GM21360 (cell line): ENCODE measurements at regions not wholly inside any gene's neighbourhood (a gene's known extent, or its start where the extent isn't known, plus 50 kb on each side); places are given as distances from the start of the nearest gene placed in this dataset.
"Not testable (repeated sequence)": the region's sequence is repeated elsewhere in the genome, so short reads cannot be mapped to it uniquely, and the experiment has no call there.

Experiments used
- ATAC-seq: cut with Tn5 transposase; IDR thresholded peaks from one replicate; pipeline ENCODE4 v1.9.1; 2021; ENCODE audit warnings: mild to moderate bottlenecking, moderate library complexity; ENCODE audit not compliant: unreplicated experiment

DNA sequence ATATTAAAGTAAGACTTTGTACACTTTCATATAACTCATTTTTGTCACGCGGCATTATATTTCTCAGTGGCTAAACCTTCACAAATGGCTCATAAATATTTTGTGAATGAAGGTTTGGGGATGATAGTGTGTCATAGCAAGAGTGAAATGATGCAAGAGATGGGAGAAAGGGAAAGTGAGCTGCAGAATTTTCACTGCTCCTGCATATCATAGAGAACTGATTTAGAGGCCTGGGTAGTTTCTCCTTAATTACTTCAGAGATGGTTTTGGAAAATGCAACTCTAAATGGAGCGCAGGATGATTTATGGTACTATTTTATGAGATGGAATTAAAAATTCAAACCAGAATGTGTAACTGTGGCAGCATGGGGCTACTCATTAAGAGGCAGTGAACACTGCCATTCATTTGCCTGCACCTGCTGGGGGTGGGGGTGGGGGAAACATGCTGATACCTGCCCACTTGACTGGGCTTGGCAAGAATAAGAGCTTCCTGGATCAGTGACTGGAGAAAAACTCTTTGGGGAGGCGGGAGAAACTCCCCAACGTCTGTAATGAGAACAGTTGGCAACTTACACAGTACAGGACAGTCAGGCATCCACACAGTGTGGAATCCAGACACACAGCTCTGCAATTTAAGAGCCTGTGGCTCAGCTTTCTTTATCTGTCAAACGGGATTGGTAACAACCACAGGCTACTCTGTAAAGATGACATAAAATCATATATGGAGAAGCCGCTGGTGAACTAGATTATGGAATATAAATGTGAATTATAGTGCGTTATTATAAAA is 941.9 kb downstream of the SLC4A3 start:
- no peak for ATAC-seq

DNA sequence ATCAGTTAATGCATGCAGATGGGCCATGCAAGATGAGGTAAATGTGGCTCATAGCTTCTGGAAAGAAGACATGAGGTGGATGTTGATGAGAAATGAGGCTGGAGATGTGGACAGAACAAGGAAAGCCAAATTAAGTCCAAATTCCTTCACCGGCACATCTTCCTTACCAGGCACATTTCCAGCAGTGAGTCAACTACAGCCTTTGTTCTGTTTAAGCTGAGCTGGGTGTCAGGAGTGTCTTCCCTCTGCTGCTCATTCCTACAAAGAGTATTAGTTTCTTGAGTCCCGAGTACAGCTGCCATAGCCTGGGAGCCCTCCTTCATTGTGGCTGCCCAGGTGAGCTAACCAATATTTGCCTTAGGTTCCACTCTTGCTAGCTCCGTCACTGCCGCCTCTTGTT is 945.0 kb downstream of the SLC4A3 start:
- ATAC-seq = no peak

DNA sequence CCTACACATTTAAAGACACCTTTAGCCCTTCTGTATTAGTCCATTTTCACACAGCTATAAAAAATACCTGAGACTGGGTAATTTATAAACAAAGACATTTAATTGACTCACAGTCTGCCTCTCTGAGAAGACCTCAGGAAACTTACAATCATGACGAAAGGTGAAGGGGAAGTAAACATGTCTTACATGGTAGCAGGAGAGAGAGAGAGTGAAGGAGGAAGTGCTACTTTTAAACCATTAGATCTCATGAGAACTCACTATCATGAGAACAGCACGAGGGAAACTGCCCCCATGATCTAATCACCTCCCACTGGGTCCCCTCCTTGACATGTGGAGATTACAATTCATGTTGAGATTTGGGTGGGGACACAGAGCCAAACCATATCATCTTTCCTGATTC is 946.6 kb downstream of the SLC4A3 start:
- ATAC-seq = no peak

DNA sequence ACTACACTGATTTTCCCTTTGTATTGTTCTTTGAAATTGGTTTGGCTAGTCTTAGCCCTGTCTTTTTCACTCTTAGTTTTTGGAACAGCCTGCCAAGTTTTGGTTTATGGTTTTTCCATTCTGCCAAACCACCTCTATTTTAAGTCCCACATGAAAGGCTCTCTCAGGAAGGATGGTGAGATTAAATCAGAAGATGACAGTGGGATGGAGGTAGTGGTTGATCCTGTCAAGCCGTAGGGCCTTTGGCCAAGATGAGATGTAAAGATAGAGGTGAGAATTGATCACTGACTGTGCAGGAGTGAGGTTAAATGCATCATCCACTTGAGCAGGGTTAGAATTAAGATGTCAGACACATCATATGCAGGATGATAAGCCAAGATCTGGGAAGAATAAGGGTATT is 948.5 kb downstream of the SLC4A3 start:
- no peak for ATAC-seq

DNA sequence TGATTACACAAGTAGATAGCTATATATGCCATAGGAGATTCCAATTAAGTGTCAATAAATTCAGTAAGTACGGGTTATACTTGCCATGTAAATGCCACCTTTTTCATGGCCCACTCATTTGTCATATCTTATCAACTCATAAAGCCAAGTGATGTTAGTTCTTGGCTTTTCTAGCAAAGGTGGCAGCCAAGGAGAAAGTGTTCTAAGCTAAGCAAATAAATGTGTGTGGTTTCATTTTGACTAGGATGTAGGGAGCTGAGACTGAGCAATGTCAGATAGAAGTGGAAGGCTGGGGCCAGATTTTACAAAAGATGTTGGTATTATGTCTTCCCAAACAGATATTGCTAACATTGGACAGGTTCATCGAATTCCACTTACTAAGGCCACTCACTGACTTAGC is 952.0 kb downstream of the SLC4A3 start:
- ATAC-seq = no peak

DNA sequence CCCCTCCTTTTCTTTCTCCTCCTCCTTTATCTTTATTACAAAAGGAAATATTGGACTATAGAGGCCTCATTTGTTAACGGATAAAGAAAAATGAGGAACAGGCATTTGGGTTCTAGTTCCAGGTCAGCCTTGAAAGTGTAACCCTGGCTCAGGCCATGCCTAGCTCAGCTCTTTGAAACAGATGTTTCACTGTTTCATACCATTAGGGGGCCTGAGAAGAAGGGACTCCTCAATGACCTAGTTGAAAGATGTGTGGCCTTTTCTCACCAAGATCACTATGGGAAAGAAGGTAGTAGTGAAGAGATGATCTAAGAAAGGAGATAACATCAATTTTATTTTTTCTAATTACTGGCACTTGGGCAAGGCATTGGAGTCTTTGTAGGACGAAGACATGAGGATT is 952.7 kb downstream of the SLC4A3 start:
- ATAC-seq = no peak

DNA sequence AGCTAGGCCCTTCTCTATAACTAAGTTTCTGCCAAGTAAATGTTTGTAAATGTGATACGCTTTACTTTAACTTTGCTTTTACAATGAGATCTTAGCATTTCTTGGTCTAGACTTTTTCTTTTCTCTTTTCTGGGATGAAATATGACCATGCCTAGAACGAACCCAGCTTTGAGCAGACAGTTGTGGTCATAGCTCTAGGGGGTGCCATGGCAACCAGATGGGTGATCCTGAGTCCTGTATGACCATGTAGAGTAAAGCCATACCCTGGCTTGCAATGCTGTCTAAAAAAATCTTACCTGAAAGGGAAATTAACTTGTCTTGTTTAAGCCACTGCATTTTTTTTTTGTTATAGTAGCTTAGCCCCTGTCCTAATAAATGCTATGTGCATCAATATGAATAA is 956.3 kb downstream of the SLC4A3 start:
- no peak for ATAC-seq

DNA sequence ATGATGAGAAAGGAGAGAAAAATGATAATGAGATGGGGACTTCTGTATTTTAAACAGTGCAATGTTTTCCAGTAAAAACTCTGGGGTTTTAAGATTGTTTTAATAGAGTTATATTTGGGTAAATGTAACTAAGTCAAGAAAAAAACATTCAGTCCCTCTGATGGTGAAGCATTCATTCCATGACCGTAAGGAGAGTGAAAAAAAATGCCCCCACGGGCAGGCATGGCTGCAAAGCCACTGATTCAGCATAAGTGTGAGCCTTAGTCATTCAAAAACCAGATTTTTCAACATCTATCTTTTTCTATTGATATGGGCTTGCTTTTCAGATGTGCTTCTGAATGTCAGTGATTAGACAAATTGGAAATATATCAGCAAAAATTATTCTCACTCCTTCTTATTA is 957.8 kb downstream of the SLC4A3 start:
- ATAC-seq = no peak

DNA sequence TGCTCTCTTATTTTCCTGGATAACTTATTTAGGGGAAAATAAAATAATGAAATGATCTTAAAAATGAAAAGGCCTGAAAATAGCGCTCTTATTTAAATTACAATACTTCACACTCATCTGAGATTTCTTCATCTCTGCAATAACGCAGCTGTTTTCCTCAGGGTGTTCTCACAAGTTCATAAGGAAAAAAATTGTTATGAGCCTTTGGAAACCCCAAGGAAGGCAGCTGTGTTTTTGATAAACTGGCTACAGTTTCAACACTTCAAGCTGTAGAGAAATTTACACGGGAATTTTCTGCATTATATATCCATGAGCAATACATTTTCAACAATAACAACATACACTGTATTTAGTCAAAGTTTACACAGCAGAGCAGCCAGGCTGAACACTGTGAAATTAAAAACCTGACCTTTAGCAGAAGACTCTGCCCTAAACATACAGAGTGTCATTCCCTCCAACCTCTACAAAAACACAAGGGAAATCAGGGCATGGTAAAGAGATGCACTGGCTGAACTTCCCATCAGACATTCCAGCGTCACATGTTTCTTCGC is 959.6 kb downstream of the SLC4A3 start:
- ATAC-seq = no peak

DNA sequence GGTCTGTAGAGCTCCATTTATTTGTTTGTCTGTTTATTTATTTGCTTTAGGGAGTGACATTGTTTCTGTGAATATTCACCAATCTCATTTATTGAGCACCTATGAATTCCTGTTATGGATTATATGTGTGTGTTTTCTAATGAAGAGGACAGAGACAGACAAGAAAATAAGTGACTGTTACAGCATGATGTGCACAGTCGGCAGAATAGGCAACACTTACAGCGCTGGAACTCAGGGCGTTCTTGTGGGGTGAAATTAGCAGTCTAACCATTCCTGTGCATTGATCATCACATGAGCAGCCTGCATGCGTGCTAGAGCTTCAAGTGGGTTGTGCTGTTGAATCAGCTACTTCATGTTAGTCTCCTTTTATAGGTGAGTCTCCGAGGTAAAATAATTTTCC is 960.7 kb downstream of the SLC4A3 start:
- ATAC-seq = no peak

DNA sequence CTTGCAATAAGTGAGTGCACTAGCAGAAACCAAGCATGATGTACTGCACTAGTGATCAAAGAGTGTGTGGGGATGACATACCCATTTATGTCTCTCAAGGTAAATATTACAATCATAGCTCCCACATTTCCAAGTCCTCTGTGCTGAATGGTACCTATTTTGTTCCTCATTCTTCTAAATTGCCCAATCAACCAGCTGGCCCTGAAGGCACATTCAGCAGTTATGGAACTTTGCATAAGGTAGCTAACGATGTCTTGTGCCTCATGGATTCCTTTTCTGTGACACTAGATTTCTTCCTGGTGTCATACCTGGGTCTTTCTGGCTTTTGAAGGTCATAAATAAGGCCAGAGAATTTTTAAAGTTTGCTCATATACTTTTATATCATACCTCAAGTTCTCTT is 963.0 kb downstream of the SLC4A3 start:
- ATAC-seq = no peak

DNA sequence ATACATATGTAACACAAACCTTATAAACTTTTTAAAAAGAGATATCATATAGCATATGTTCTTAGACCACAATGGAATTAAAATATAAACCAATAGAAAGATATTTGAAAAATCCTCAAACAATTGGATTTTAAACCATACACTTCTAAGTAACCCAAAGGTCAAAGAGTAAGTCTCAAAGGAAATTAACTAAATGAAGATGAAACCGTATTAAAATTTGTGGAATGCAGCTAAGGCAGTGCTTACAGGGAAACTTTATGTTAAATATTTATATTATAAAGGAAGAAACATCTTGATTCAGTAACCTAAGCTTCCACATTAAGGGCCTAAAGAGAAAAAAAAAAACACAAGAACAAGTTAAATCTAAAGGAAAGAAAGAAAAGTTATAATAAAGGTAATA is 966.1 kb downstream of the SLC4A3 start:
- no peak for ATAC-seq

DNA sequence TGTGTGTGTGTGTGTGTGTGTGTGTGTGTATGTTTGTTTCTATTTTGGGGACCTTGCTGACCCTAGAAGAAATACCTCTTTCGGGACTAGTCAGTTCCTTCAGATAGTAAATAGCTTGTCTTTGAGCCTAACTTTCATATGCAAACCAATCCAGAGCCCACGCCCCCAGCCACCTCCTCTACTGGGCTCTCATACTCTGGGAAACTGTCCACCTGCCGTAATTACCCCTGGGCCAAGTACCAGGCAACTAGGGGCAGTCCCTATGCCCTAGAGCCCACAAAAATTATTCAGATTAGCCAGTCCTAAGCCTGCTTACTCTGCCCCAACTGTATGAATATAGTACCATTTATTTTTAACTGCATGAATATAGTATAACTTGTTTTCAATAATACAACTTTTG is 970.4 kb downstream of the EPHA4 start:
- no peak for ATAC-seq

DNA sequence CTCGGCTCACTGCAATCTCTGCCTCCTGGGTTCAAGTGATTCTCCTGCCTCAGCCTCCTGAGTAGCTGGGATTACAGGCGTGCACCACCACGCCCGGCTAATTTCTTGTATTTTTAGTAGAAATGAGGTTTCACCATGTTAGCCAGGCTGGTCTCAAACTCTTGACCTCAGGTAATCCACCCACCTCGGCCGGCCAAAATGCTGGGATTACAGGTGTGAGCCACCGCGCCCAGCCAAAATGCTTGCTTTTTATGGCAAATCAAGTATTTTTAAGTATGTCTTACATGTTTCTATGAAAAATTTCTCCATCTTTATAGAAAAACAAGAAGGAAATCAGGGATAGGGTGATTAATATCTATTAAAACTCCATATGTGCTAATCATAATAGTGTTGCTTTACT is 959.1 kb downstream of the EPHA4 start:
- ATAC-seq = not testable (repeated sequence)

DNA sequence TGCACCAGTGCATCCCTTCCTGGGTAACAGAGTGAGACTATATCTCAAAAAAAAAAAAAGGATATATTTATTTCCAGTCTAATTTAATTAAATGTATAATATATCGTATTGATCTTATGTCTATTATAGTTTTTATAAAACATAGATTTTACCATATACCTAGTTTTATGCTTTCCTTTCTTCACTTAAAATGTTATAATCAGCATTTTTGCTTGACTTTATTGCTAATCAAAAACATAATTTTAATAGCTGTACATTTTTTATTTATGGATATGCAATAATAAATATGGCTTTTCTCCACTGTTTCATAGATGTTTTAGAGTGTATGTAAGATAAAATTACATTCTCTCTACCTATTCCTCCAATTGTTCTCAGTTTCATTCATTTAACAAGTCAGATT is 958.0 kb downstream of the EPHA4 start:
- ATAC-seq = no peak

DNA sequence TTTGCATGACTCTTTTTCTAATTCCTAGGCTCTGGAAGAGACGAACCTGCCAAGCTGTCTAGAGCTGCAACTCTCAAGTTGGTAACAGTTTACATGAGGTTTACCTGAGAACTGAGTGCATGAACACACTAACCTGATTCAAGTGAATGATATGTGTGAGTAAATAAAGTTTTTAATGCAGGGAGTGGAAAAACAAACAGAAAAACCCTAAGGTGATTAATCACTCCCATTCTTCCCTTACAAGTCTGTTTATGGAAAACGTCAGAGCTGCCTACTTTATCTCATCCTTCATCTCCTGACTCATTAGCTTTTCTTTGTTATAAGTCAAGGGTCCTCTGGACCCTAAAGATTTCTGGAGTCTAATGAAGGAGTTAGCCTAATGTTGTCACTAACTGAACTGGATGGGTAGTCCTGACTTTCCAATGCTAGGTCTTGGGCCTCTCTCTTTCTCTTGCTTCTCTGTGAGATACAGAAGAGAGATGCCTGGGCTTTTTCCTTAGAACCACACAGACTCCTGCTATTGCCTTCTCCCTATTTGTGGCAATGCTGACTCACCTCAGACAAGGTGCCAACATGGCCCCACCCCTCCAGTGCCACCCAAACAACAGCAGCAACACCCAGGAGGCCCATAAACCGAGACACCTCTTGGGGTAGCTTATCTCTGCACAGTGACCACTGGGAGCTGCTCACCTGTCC is 952.4 kb downstream of the EPHA4 start:
- no peak for ATAC-seq

DNA sequence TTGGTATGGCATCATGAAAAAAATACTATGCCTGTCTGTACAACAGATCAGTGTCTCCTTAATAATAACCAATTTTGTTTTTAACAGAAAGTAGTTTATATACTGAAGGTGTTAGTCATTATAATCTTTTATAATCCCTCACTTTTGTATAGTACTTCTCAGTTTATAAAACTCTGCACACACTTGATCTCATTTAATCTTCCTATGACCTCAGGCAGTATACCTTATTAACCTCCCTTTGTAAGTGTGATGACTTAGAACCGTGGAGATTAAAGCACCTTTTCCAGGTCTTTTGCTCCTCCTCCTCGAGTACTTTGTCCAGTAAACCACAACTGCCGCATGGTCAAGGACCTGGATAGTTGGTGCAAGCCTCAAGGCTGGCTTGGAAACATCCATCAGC is 945.5 kb downstream of the EPHA4 start:
- ATAC-seq = no peak

DNA sequence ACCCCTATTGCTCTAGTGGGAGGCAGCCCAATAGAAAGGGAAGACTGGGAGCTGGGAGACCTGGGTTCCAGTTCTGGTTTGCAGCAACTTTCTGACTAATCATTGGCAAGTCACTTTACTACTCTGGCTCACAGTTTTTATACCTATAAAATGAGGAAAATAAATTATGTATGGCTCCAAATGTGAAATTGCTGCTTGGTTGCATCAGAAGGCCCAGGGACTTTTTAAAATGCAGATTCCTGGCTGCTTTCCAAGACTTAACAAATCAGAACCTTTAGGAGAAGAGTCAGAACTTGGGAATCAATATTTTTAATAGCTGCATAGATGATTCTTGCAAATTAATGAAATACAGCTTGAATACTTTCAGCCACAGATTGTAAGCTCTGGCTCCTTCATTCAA is 943.9 kb downstream of the EPHA4 start:
- ATAC-seq = no peak

DNA sequence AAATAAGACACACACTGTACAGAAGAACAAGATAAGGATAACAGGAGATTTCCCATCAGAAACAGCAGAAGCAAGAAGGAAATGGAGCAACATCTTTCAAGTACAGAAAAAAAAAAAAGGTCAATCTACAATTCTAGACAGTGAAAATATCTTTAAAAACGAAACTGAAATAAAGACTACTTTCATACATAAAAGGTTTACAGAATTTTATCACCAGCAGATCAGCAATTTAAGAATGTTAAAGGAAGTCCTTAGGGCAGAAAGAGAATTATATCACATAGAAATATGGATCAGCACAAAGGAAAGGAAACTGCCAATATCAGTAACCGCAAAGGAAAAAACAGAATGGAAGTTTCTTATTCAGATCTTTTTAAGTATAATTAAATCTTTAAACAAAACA is 931.0 kb downstream of the EPHA4 start:
- ATAC-seq = no peak

DNA sequence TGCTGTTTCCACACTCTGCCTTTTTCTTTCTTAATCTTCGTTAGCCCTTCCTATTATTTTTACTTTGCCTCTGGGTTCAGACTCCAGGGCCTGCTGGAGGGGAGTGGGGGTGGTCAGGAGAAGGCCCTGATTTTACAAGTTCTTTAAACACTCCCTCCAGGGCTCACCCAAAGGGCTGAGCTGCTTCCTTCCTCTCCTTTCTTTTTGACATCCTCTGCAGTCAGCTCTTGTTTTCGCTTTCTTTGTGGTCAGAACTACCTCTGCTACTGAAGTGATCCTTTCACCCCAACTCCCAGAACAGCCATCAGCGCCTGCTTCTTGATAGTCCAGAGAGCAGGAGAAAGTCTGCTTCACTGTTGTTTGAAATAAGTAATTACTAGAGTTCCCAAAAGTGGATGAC is 925.7 kb downstream of the EPHA4 start:
- ATAC-seq = peak; percentile 92

DNA sequence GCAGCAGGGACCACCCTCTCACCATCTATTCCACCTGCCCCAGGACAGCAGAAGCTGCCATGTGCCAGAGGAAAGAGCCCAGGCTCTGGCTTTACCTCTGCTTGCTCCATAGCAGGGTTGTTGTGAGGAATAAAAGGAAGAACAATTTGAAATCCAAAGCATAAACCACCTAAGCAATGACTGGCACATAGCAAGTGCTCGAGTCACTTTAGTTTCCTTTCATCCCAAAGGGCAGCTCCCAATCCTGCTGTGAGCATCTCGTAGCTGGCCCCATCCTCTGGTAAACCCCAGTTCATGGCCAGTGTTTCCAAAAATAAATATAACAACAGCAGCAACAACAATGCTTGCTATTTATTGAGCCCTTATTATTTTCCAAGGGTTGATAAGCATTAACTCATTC is 923.5 kb downstream of the EPHA4 start:
- ATAC-seq = no peak

DNA sequence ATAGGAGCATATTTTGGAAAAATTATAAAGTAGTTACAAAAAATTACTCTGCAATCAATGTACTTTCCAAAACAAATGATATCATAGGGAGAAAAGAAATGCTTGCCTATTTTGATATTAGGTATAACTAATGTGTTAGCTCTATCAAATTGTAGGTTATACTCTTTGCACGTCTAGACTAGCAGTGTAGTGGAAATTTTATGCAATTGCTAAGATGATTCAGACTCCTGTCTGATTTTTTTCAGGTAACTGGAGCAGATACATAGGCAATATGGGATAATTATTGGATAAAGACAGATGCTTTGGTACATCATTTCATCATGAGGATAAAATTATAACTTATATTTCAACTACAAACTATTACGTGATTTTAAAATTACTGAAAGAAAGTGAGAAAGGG is 918.3 kb downstream of the EPHA4 start:
- ATAC-seq = no peak
